Activated CD8-positive, alpha-beta memory T cell treated with anti-CD3 and anti-CD28 coated beads, Interleukin-2, amount 50 U/mL, for 1 hour (primary cell): ENCODE measurements at regions not wholly inside any gene's neighbourhood (a gene's known extent, or its start where the extent isn't known, plus 50 kb on each side); places are given as distances from the start of the nearest gene placed in this dataset.

Source experiments
- DNase-seq: peaks from one replicate; pipeline ENCODE4 v3.0.0-alpha.2; 2020; ENCODE audit errors: extremely low read depth

DNA sequence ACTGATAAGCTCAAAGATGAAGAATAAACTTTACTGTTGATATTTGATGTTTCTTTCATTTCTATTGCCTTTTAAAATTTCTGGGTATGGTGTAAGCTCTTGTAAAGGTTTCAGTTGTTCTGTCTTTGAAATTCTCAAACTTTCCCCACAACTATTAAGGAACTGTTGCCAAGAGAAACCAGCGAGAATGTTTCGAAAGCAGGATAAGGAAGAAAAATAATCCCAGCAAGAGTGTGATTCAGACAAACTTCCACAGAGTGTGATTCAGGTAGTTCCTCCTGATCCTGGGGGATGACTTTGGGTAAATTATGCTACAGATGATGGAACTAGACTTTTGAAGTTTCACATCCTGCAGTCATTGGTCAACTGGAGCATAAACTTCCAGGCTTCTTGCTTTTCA lies 632.0 kb downstream of the NSUN3 start:
- no peak for DNase-seq

GRCh38 chr3:94704467-94704866 lies 641.6 kb downstream of the NSUN3 start:
- DNase-seq = no peak

- DNase-seq = no peak
These were observed 646.5 kb downstream of the NSUN3 start for GRCh38 chr3:94709249-94709902.

DNA sequence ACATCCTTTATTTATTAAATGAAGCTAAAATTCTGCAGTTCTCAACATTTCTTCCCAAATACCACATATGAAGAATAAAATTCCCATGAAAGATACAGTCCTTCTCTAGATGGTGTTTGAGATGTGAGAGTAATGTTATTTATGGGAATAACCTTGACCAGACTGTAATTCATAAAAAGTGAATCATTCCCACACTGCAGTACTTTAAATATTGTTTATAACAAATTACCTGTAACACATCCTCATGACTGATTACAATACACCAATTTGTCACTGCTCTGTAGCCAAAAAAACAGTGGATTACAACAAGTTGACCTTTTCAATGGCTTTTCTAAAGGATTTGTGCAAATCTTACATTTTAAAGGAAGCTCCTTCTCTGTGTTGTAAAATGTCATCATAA lies 651.3 kb downstream of the NSUN3 start:
- no peak for DNase-seq

- DNase-seq = no peak
These were observed 653.6 kb downstream of the NSUN3 start for GRCh38 chr3:94716326-94717018.

GRCh38 chr3:94734206-94734605 lies 671.3 kb downstream of the NSUN3 start:
- no peak for DNase-seq

- no peak for DNase-seq
These were observed 672.5 kb downstream of the NSUN3 start for GRCh38 chr3:94735354-94735753.

DNA sequence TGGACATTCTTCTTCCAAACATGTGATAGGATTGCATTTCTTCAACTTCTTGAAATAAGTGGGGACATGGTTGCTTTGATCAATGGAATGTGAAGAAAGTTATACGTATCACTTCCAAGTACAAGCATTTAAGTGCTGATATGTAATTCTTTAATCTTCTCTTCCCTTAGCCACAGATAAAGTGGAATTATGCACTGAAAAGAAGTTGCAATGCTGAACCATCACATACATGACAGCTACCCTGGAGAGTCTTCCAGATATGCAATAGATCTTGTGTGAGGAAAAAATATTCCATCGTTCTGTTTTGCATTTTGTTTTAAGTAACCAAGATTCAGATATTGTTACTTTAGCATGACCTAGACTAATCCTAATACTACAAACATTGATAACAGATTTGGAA lies 674.3 kb downstream of the NSUN3 start:
- DNase-seq = no peak

GRCh38 chr3:94739420-94739819 lies 676.6 kb downstream of the NSUN3 start:
- DNase-seq = no peak

DNA sequence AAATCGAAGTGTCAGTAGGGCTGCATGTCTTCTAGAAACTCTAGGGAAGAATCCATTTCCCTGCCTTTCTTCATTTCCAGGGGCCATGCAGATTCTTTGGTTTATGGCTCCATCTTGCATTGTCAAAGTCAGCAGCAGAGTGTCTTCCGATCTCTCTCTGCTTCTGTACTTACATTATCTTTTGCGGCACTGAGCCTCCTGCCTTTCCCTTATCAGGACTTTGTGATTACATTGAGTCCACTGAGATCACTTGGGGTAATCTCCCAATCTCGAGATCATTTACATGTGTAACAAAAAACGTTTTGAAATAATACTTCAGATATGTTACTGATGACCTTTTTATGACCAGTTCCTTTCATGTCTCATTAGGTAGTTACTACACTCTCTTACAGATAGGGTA lies 695.9 kb downstream of the NSUN3 start:
- no peak for DNase-seq

GRCh38 chr3:94772402-94772801 lies 709.5 kb downstream of the NSUN3 start:
- no peak for DNase-seq

- no peak for DNase-seq
These were observed 712.9 kb downstream of the NSUN3 start for GRCh38 chr3:94775746-94776145.

DNA sequence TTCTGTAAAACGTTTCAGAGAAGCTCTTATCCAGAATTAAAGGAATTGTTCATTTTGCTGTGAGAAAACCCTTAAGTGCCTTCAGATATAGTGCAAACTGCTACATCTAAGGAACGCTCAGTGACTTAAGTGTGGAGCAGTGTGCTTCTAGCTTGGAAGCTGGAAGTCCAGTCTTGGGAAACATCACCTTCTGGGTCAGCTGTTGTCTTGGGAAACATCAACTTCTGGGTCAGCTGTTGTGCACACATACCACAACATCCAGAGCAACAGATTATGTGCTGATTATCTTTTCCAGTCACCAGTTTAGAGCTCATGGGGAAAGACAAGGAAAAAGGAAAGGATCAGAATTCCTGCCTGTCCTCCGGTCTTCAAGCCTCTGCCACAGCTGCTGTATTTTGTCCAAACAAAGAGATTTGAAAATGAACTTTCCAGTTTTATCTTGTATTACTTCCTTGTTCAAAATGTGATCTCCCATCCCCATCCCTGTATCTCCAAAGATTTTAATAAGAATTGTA lies 713.6 kb downstream of the NSUN3 start:
- no peak for DNase-seq

DNA sequence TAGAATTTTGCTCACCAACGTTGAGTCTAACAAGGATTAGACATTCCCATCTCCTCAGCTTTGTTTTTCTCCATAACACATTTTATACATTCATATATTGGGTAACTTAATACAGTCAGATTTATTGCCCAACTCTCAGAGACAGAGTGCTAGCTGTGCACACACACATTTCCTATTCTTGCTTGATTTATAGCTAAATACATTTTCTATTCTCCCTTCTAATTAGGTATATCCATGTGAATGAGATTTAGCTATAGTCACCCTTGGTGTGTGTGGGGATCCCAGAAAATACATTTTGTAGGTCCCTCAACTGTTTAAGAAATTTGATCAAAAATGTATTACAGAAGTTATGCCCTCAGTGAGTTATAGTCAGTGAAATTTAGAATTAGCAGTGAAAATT lies 715.4 kb downstream of the NSUN3 start:
- no peak for DNase-seq

DNA sequence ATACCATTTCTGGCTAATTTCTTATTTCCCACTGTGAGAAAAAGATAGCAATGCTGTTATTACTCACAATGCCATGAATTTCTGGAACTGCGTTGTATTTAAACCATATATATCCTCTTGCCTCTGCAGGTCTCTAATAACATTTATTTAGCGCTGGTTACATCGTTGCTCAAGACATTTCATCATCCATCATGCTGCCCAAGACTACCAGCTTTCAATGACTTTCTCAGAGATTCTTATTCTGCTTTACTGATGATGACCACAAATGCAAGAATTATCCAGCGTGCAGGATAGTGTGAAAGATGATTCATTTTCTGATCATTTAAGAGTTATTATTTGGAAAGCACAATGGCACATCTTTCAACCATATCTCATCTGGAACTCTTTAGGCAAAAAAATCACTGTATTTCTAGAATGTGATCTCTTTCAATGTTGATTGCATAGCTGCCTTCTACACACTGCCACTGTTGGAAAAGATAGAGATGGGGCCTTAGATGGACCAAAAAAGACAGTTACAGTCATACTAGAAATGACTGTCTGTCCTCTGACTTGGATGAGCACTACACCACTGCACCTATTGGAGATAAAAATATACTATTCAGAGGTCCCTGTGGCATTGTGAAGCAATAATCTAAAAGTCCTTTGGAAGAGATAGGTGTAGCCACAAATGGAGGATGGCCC lies 716.1 kb downstream of the NSUN3 start:
- no peak for DNase-seq

DNA sequence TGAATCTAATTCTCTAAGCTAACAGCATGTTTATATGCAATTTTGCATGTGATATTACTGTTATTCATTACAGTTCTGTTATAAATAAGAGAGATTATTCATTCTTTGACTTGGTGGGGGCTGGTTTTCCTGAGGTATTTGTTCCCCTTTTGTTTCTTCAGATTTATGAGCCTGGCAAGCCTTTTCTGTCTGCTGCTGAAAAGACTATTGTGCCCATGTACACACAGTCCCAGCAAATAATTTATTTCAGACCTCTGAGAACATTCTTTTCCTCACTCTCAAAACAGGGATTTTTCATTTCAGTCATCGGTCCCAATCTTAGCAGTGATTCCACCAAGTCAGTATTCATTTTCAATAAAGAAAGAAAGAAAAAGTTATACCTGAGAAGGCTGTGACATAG lies 716.8 kb downstream of the NSUN3 start:
- no peak for DNase-seq

DNA sequence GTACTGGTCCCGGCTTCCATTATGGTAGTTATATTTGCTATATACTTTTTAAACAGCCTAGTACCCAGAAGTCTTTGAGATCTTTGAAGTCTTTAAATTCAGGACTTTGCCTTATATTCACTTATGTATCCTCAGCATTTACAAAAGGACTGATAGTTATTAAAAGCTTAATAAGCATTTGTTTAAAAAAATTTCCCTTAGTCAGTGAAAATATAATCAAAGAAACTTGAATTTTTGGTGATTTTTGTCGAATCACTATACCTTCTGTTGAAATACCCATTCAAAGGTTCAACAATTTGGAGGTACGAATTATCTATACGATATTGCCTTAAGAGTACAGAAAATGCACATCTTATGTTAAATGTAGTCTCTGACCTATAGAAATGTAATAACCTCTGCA lies 721.4 kb downstream of the NSUN3 start:
- no peak for DNase-seq

DNA sequence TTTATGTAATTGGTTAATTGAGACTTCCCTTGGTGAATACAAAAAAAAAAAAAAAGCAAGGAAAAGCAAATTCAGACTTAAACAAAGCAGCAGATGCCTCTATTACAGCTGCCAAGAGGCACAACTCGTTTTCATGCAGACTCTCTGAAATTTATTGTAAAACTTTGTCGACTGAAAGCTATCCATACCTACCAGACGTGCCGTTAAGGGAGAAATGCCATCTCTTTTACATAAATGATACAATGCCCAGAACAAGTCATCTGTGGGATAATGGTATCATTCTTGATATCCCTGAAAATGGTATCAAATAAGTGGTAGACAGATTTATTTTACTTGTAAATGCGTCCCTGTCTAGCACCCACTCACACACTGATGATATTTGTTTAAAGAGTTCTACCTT lies 724.2 kb downstream of the NSUN3 start:
- DNase-seq = no peak

- no peak for DNase-seq
These were observed 724.9 kb downstream of the NSUN3 start for GRCh38 chr3:94787734-94788270.

- no peak for DNase-seq
These were observed 731.7 kb downstream of the NSUN3 start for GRCh38 chr3:94794563-94794962.

DNA sequence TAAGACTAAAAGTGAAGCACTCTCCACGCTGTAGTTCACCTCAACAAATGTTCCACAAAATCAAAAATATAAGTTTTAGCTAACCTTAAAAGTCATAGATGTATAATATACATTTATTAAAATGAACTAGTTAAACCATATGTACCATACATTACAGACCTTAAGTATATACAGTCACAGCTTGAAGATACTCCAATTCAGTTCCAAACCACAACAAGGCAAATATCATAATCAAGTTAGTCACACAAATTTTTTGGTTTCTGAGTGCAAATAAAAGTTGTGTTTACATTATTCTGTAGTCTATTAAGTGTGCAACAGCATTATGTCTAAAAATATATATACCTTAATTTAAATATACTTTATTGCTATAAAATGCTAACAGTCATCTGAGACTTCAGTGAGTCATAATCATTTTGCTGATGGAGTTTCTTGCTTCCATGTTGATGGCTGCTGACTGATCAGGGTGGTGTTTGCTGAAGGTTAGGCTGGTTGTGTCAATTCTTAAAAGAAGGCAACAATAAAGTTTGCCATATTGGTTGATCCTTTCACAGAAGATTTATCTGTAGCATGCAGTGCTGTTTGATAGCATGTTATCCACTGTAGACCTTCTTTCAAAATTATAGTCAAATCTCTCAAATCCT lies 736.7 kb downstream of the NSUN3 start:
- no peak for DNase-seq

GRCh38 chr3:94811836-94812235 lies 749.0 kb downstream of the NSUN3 start:
- no peak for DNase-seq
